HCT116 (cell line): ENCODE measurements at regions not wholly inside any gene's neighbourhood (a gene's known extent, or its start where the extent isn't known, plus 50 kb on each side); places are given as distances from the start of the nearest gene placed in this dataset.

ENCODE experiments used
- ATAC-seq: fragments of 200-7000 bp; cut with Tn5 transposase; 2 replicates; pipeline ENCODE4 v1.9.1; 2020; ENCODE audit warnings: mild to moderate bottlenecking, moderate library complexity
- BruUV-seq: library from RNA; stranded (reverse); fragments of 400-500 nt; replicated peaks from 2 replicates; lab custom pipeline; 2021; lab: Mats Ljungman, UMichigan
- CTCF ChIA-PET: fragments of 300-600 bp; sonication (Branson Sonifier 250); formaldehyde crosslinking; loops from one replicate; lab custom pipeline; 2021; ENCODE audit warnings: antibody characterized with exemption; lab: Charles Lee
- POLR2A ChIA-PET: fragments of 300-600, 350-600 bp; sonication (Branson Sonifier 250); formaldehyde crosslinking; loops from one replicate; lab custom pipeline; 2021; ENCODE audit warnings: antibody characterized with exemption; lab: Charles Lee
- RAD21 ChIA-PET, 2 experiments: fragments of 300-600 bp; sonication (Branson Sonifier 250); formaldehyde crosslinking; loops; one replicate each; lab custom pipeline; 2023; ENCODE audit warnings: low total read pairs in 2 of 2; ENCODE audit not compliant: uncharacterized antibody in 2 of 2, unreplicated experiment in 2 of 2, low non-redundant PET in 1 of 2; lab: Charles Lee
- DNase-seq: peaks from one replicate; pipeline ENCODE4 v3.0.0-alpha.2; 2010; ENCODE audit warnings: low read depth, low spot score
- H2AFZ ChIP-seq: fragments of 200-600 bp; shearing (Covaris generic), sonication (generic); 2 replicates; pipeline ENCODE4 v1.6.1; 2017; ENCODE audit warnings: low read depth, mixed run types, mixed read lengths, antibody characterized with exemption, low read length; ENCODE audit not compliant: poor library complexity, severe bottlenecking
- H3K27ac ChIP-seq: 2 replicates; pipeline ENCODE4 v1.5.1; 2012; ENCODE audit warnings: low read depth, low read length
- H3K27me3 ChIP-seq: fragments of 200-600 bp; sonication (generic); 2 replicates; pipeline ENCODE4 v1.6.1; 2016; ENCODE audit warnings: mixed run types, low read length, mixed read lengths; ENCODE audit not compliant: insufficient read depth
- H3K36me3 ChIP-seq, 2 experiments: fragments of 200-500 bp in 1 of 2; fragments of 200-600 bp in 1 of 2; sonication (Bioruptor generic) in 1 of 2; sonication (generic) in 1 of 2; 2 replicates each; pipeline versions ENCODE4 v1.5.1 to v1.6.1; 2014 to 2016; ENCODE audit warnings: low read length in 2 of 2, inconsistent platforms in 1 of 2, mixed read lengths in 1 of 2, mixed run types in 1 of 2; ENCODE audit not compliant: insufficient read depth in 2 of 2, control insufficient read depth in 1 of 2
- H3K4me1 ChIP-seq, 2 experiments: fragments of 200-600 bp in 1 of 2; sonication (generic) in 1 of 2; 2 replicates each; pipeline versions ENCODE4 v1.5.1 to v1.6.1; 2012 to 2017; ENCODE audit warnings: low read length in 2 of 2, inconsistent platforms in 1 of 2, mild to moderate bottlenecking in 1 of 2, mixed read lengths in 1 of 2, mixed run types in 1 of 2, moderate library complexity in 1 of 2; ENCODE audit not compliant: insufficient read depth in 2 of 2, control insufficient read depth in 1 of 2
- H3K4me2 ChIP-seq: fragments of 200-600 bp; sonication (generic); 2 replicates; pipeline ENCODE4 v1.6.1; 2017; ENCODE audit warnings: mixed run types, low read length, mixed read lengths
- H3K4me3 ChIP-seq, 2 experiments: fragments of 200-600 bp in 1 of 2; sonication (generic) in 1 of 2; replicated peaks in 1 of 2; 2 replicates each; pipeline ENCODE4 v1.5.1; 2011 to 2016; ENCODE audit warnings: low read length in 2 of 2, control low read depth in 1 of 2, low read depth in 1 of 2, mild to moderate bottlenecking in 1 of 2, mixed read lengths in 1 of 2, mixed run types in 1 of 2
- H3K79me2 ChIP-seq: fragments of 200-600 bp; sonication (generic); 2 replicates; pipeline ENCODE4 v1.6.1; 2017; ENCODE audit warnings: mild to moderate bottlenecking, mixed run types, low read length, moderate library complexity, mixed read lengths; ENCODE audit not compliant: insufficient read depth
- H3K9ac ChIP-seq: fragments of 200-600 bp; sonication (generic); 2 replicates; pipeline ENCODE4 v1.6.1; 2016; ENCODE audit warnings: low read length, mixed read lengths
- H3K9me2 ChIP-seq: fragments of 200-600 bp; sonication (generic), shearing (Covaris generic); 2 replicates; pipeline ENCODE4 v1.6.1; 2017; ENCODE audit warnings: mixed run types, mild to moderate bottlenecking, moderate library complexity; ENCODE audit not compliant: insufficient read depth
- H3K9me3 ChIP-seq, 2 experiments: fragments of 200-500 bp in 1 of 2; fragments of 200-600 bp in 1 of 2; sonication (Bioruptor generic) in 1 of 2; sonication (generic) in 1 of 2; 2 replicates each; pipeline ENCODE4 v1.6.1; 2014 to 2017; ENCODE audit warnings: low read length in 2 of 2, mixed read lengths in 2 of 2, inconsistent platforms in 1 of 2, low read depth in 1 of 2, mild to moderate bottlenecking in 1 of 2, mixed run types in 1 of 2, moderate library complexity in 1 of 2; ENCODE audit not compliant: control insufficient read depth in 1 of 2, insufficient read depth in 1 of 2
- H4K20me1 ChIP-seq: fragments of 200-600 bp; sonication (generic), shearing (Covaris generic); 2 replicates; pipeline ENCODE4 v1.6.1; 2017; ENCODE audit warnings: mixed run types, mild to moderate bottlenecking, moderate library complexity; ENCODE audit not compliant: insufficient read depth
- CBX3 ChIP-seq: IDR thresholded peaks from 2 replicates; pipeline ENCODE4 v1.6.1; 2012; ENCODE audit warnings: low read depth
- CEBPB ChIP-seq: IDR thresholded peaks from 2 replicates; pipeline ENCODE4 v1.6.1; 2012; ENCODE audit warnings: low read depth
- EGR1 ChIP-seq: IDR thresholded peaks from 2 replicates; pipeline ENCODE4 v1.6.1; 2012; ENCODE audit warnings: low read depth
- ELF1 ChIP-seq: IDR thresholded peaks from 2 replicates; pipeline ENCODE4 v1.6.1; 2012; ENCODE audit warnings: low read depth, borderline replicate concordance
- EZH2 ChIP-seq: fragments of 200-600 bp; sonication (generic); IDR thresholded peaks from 2 replicates; pipeline ENCODE4 v1.6.1; 2017; ENCODE audit warnings: antibody characterized with exemption, mixed run types
- EZH2phosphoT487 ChIP-seq: fragments of 200-600 bp; IDR thresholded peaks from 2 replicates; pipeline ENCODE4 v1.6.1; 2018; ENCODE audit warnings: antibody characterized with exemption, borderline replicate concordance
- POLR2A ChIP-seq: IDR thresholded peaks from 2 replicates; pipeline ENCODE4 v1.7.0; 2011; ENCODE audit warnings: borderline replicate concordance; ENCODE audit not compliant: insufficient read depth, insufficient read length; ENCODE audit errors: extremely low read depth
- POLR2AphosphoS5 ChIP-seq: IDR thresholded peaks from 2 replicates; pipeline ENCODE4 v1.6.1; 2011; ENCODE audit warnings: mild to moderate bottlenecking, low read depth, low read length, moderate library complexity
- RAD21 ChIP-seq: IDR thresholded peaks from 2 replicates; pipeline ENCODE4 v1.6.1; 2012; ENCODE audit warnings: low read depth, mild to moderate bottlenecking
- SIN3A ChIP-seq: IDR thresholded peaks from 2 replicates; pipeline ENCODE4 v1.6.1; 2012; ENCODE audit warnings: low read depth
- SP1 ChIP-seq: IDR thresholded peaks from 2 replicates; pipeline ENCODE4 v1.6.1; 2012; ENCODE audit warnings: low read depth
- SRF ChIP-seq: IDR thresholded peaks from 2 replicates; pipeline ENCODE4 v1.6.1; 2012; ENCODE audit warnings: low read depth
- TCF7L2 ChIP-seq: IDR thresholded peaks from 2 replicates; pipeline ENCODE4 v1.7.0; 2011; ENCODE audit warnings: borderline replicate concordance, inconsistent platforms; ENCODE audit not compliant: insufficient read depth, insufficient read length; ENCODE audit errors: extremely low read depth
- YY1 ChIP-seq: IDR thresholded peaks from 2 replicates; pipeline ENCODE4 v1.6.1; 2011; ENCODE audit warnings: low read length, low read depth, moderate library complexity, mild to moderate bottlenecking; ENCODE audit not compliant: insufficient replicate concordance; ENCODE audit errors: extremely low read depth
- ZFX ChIP-seq: fragments of 450-650 bp; IDR thresholded peaks from 2 replicates; pipeline ENCODE4 v1.6.1; 2017
- ZNF274 ChIP-seq: fragments of 200-500 bp; sonication (Bioruptor generic); IDR thresholded peaks from 2 replicates; pipeline ENCODE4 v1.6.1; 2014; ENCODE audit warnings: mild to moderate bottlenecking, low read depth, low read length, inconsistent platforms
- intact Hi-C: fragments of 100-400 bp; cut with micrococcal nuclease; formaldehyde crosslinking; loops from 2 replicates; pipeline ENCODE4 v1.10.0; 2022
- TF ChIP-seq, protein P1 (sequence below): IDR thresholded peaks from 2 replicates; pipeline ENCODE4 v1.6.1; 2011; ENCODE audit warnings: mild to moderate bottlenecking, low read length, moderate library complexity; ENCODE audit not compliant: insufficient replicate concordance; ENCODE audit errors: extremely low read depth
- TF ChIP-seq, protein P2 (sequence below): IDR thresholded peaks from 2 replicates; pipeline ENCODE4 v1.6.1; 2012
- TF ChIP-seq, protein P3 (sequence below), 3 experiments: fragments of 200-600 bp in 1 of 3; sonication (generic) in 1 of 3; IDR thresholded peaks in 2 of 3; conservative IDR thresholded peaks in 1 of 3; 2 replicates each; pipeline ENCODE4 v1.5.1; 2012 to 2017; ENCODE audit warnings: low read depth in 2 of 3, low read length in 2 of 3, antibody characterized with exemption in 1 of 3, borderline replicate concordance in 1 of 3, control low read depth in 1 of 3, mild to moderate bottlenecking in 1 of 3, mixed read lengths in 1 of 3, mixed run types in 1 of 3, moderate library complexity in 1 of 3; ENCODE audit not compliant: insufficient read depth in 1 of 3

DNA sequence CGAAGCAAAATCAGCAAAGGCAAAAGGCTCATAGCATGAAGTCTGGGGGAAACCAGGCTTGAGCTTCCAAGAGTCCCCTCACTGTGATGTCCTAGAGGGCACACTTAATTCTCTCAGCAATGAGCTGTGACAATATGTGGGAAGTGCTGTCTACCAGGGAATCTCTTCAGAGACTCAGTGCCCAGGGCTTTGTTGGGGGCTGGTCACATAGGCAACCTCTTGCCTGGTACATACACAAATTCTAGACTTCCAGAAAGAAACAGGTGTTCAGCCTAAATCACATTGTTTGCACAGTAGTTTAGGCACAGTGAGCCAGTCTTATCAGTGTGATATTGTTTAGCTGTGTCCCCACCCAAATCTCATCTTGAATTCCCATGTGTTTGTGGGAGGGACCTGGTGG lies 400.5 kb downstream of the PRDM2 start:
- TF ChIP-seq RAD21 (no peak), ZFX (no peak), CBX3 (no peak), TCF7L2 (no peak), POLR2AphosphoS5 (no peak), EZH2phosphoT487 (no peak), POLR2A (no peak), EZH2 (no peak), SRF (no peak), CEBPB (no peak), ZNF274 (no peak), YY1 (no peak), SP1 (no peak), EGR1 (no peak), SIN3A (no peak), ELF1 (no peak)
- TF ChIP-seq, protein P1, sequence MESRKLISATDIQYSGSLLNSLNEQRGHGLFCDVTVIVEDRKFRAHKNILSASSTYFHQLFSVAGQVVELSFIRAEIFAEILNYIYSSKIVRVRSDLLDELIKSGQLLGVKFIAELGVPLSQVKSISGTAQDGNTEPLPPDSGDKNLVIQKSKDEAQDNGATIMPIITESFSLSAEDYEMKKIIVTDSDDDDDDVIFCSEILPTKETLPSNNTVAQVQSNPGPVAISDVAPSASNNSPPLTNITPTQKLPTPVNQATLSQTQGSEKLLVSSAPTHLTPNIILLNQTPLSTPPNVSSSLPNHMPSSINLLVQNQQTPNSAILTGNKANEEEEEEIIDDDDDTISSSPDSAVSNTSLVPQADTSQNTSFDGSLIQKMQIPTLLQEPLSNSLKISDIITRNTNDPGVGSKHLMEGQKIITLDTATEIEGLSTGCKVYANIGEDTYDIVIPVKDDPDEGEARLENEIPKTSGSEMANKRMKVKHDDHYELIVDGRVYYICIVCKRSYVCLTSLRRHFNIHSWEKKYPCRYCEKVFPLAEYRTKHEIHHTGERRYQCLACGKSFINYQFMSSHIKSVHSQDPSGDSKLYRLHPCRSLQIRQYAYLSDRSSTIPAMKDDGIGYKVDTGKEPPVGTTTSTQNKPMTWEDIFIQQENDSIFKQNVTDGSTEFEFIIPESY = no peak
- TF ChIP-seq, protein P2, sequence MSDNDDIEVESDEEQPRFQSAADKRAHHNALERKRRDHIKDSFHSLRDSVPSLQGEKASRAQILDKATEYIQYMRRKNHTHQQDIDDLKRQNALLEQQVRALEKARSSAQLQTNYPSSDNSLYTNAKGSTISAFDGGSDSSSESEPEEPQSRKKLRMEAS = no peak
- TF ChIP-seq, protein P3, sequence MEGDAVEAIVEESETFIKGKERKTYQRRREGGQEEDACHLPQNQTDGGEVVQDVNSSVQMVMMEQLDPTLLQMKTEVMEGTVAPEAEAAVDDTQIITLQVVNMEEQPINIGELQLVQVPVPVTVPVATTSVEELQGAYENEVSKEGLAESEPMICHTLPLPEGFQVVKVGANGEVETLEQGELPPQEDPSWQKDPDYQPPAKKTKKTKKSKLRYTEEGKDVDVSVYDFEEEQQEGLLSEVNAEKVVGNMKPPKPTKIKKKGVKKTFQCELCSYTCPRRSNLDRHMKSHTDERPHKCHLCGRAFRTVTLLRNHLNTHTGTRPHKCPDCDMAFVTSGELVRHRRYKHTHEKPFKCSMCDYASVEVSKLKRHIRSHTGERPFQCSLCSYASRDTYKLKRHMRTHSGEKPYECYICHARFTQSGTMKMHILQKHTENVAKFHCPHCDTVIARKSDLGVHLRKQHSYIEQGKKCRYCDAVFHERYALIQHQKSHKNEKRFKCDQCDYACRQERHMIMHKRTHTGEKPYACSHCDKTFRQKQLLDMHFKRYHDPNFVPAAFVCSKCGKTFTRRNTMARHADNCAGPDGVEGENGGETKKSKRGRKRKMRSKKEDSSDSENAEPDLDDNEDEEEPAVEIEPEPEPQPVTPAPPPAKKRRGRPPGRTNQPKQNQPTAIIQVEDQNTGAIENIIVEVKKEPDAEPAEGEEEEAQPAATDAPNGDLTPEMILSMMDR (IDR thresholded peaks at IDR 0.05 in 2 of 3, conservative IDR thresholded peaks at IDR 0.05 in 1 of 3; ENCODE audit: borderline replicate concordance in 1 of 3, insufficient read depth in 1 of 3, low read depth in 2 of 3, low read length in 2 of 3) = no peak
- no peaks in the 10 kb centered on the region for H4K20me1 ChIP-seq
- ChIA-PET CTCF (no interaction called here), POLR2A (no interaction called here), RAD21 (no interaction called here)
- no peaks in the 10 kb centered on the region for H3K9me3 ChIP-seq
- H2AFZ ChIP-seq = no peak overlapping the region
- intact Hi-C loops = no loop called here
- H3K4me1 ChIP-seq = no peaks in the 10 kb centered on the region
- no peak overlapping the region for H3K9ac ChIP-seq
- H3K36me3 ChIP-seq = no peaks in the 10 kb centered on the region
- no peak overlapping the region for H3K27ac ChIP-seq
- H3K27me3 ChIP-seq = peaks cover 7% of the 10 kb centered on the region; the same call in 1 of the 2 replicates
- BruUV-seq = no TSS peak
- DNase-seq (no peak), ATAC-seq (no peak)
- H3K9me2 ChIP-seq = no peaks in the 10 kb centered on the region
- no peak overlapping the region for H3K4me3 ChIP-seq
- H3K4me2 ChIP-seq = no peak overlapping the region
- no peaks in the 10 kb centered on the region for H3K79me2 ChIP-seq
